CD4-positive, alpha-beta T cell treated with Interleukin-4 for 1 hour (primary cell): ENCODE measurements at regions not wholly inside any gene's neighbourhood (a gene's known extent, or its start where the extent isn't known, plus 50 kb on each side); places are given as distances from the start of the nearest gene placed in this dataset.

Experiments used
- DNase-seq, 2 donors: peaks; one replicate each; pipeline ENCODE4 v3.0.0-alpha.2; 2020 to 2022

GRCh38 chr7:26614503-26614902, 249.9 kb downstream of the SKAP2 start:
- no peak for DNase-seq

GRCh38 chr7:26616235-26616634, 248.2 kb downstream of the SKAP2 start:
- DNase-seq: no peak

GRCh38 chr7:26617066-26617465, 247.3 kb downstream of the SKAP2 start:
- DNase-seq: no peak
